ENCODE measurements at regions not wholly inside any gene's neighbourhood (a gene's known extent, or its start where the extent isn't known, plus 50 kb on each side); places are given as distances from the start of the nearest gene placed in this dataset.
A peak's percentile ranks its signal among the peaks of the same experiment; 100 is the strongest.
"Not testable (repeated sequence)": the region's sequence is repeated elsewhere in the genome, so short reads cannot be mapped to it uniquely, and the experiment has no call there.

DNA sequence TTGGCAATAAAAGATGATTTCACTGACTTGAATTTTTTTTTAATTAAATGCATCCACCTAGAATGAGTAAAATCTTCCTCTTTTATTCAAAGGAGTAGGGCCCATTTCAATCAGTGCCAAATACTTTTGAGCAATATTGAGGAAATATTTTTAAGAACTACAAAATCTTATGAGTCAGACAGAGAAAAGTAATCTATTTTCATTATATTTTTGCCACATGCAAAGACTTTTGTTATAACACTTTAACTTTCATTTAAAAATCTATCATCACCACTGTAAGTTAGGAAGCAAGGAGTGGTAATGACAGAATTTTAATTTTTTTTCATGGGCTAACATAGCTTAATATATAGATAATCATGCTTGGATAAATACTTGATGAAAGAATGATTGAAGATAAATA is 345.2 kb upstream of the KITLG start:
- DNase-seq: no peak

DNA sequence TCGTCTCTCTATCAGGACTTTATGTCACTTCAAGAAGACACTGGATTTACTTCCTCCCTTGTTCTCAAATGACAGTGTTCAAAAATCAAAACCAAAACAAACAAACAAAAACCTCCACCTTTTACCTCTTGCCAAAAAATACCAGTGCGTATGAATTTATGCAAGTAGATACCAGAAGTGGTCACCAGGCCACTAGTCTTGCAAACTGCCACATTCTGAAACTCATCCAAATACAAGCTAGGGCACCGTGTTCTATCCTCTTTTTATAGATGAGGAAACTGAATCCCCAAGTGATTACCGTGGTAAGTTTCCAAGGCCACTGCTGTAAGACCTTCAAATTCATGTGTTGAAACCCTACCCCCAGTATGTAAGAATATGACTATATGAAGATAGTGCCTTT is 343.9 kb upstream of the KITLG start:
- no peak for DNase-seq

- no peak for DNase-seq
Measured at GRCh38 chr12:88923631-88924030, 343.4 kb upstream of the KITLG start.

DNA sequence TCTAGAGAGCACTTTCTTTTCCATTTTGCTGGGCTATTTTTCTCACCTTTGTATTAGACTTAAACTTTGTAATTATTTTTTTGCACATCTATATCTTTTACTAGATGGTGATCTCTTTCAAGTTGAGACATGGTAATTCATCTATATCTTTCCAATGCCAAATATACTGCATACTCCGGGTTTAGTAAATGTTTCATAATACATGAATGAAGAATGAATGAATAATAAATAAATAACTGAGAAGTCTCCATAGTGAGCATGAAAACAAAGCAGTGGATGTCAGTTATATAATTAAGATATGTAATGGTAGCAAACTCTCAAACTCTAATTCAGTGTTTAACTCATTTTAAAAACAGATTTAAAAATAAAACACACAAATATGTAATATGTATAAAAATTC is 342.5 kb upstream of the KITLG start:
- DNase-seq: no peak

GRCh38 chr12:88921890-88922532 is 341.7 kb upstream of the KITLG start:
- no peak for DNase-seq

DNA sequence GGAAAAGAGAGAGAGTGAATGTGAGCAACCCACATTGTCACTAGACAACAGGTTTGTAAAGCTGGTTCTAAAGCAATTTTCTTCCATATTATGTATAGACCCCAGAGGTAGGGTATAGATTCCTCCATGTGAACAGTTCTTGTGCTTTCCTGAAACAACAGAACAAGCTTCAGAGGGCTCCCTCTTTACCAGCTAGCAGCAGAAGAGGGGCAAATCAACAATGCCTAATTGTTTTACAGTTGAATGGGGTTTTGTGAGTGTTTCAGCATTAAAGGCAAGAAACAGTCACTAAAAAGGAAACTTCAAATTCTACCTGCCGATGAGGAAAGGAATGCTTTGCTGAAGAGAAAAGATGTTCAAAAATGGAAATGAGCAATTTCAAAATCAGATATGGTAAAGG is 341.2 kb upstream of the KITLG start:
- DNase-seq: no peak

DNA sequence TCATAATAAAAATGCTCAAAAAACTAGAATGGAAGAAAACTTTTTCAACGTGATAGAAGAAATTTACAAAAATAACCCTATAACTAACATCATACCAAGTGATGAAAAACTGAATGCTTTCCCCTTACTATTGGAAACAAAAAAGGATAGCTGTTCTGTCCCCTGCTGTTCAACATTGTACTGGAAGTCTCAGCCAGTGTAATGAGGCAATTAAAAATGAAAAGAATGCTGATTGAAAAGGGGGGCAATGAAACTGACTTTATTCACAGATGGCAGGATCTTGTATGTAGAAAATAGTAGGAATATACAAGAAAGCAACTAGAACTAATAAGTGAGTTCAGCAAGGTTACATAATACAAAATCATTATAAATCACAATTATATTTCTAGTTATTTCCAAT is 337.9 kb upstream of the KITLG start:
- no peak for DNase-seq

DNA sequence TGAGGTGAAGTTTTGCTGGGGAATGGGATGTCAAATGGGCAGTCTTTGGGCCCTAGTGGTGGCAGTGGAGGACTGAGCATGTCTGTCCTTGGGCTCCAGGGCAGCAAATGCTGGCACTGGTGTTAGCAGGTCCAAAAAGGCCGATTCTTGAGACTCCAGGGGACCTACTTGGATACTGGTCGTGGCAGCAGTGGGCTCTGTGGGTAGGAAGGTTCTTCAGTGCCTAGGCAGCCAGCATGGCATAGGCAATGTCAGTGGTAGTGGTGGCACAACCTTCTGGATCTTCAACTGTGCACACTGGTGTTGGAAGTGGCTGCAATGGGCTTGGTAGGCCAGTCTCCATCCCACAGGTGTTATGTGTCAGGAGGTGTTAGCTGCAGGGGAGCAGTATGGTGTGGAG is 334.7 kb upstream of the KITLG start:
- DNase-seq: no peak

GRCh38 chr12:88909510-88909909 is 329.2 kb upstream of the KITLG start:
- no peak for DNase-seq

DNA sequence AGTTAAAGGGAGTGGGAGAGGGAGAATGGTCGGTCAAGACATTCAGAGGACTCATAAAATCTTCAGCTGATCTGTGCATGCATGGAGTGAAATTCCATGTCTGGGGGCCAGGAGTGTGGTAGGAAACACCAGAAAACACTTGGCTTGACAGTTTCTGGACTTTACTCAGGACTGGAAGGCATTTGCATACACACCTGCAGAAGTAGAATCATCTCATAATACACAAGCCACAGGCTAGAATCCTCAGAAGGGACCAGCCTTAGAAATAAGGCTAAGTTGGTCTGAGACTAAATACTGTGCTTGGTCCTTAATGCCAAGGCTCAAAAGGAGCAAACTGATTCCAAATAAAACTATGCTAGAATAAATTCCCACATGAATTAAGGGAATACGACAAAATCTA is 328.1 kb upstream of the KITLG start:
- DNase-seq: no peak

GRCh38 chr12:88904705-88905104 is 324.4 kb upstream of the KITLG start:
- no peak for DNase-seq

- no peak for DNase-seq
Measured at GRCh38 chr12:88903333-88903732, 323.1 kb upstream of the KITLG start.

DNA sequence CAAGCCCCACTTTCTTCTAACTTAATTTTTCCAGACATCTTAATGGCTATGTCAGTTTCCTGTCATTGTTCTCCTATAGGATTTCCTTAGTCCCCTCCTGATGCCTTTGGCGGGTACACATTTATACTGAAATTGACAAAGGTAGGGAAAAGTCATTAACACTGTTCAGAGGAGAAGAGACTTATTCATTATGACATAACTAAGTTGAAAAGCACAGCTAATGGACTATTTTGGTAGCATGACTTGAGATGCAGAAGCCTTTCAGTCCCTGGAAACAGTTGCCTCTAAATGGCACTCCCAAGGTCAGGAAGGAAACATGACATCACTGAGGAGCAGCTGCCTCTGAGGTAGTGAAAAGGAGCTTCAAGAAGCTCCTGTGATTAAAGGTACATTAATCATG is 317.5 kb upstream of the KITLG start:
- DNase-seq: no peak

- no peak for DNase-seq
Measured at GRCh38 chr12:88896958-88897357, 316.7 kb upstream of the KITLG start.

DNA sequence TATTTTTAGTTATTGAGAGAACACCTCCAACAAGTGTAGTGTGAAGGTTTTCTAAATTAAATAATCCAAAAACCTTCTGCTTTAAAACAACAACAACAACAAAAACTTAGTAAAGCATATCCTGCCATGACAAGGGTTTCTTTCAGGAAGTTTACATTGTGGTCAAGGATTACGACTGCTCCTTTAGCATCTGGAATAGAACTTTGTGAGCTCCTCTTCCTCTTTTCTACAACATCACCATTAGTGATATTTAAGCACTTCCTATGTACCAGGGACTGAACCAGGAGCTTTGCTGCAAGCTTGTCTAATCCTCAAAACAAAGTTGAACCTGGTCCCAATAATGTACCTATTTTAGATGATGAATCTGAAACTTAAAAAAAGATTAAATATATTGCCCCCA is 315.4 kb upstream of the KITLG start:
- DNase-seq: peak; percentile 31

GRCh38 chr12:88893801-88894200 is 313.5 kb upstream of the KITLG start:
- DNase-seq: peak; percentile 19

GRCh38 chr12:88891434-88891833 is 311.2 kb upstream of the KITLG start:
- not testable (repeated sequence) for DNase-seq

DNA sequence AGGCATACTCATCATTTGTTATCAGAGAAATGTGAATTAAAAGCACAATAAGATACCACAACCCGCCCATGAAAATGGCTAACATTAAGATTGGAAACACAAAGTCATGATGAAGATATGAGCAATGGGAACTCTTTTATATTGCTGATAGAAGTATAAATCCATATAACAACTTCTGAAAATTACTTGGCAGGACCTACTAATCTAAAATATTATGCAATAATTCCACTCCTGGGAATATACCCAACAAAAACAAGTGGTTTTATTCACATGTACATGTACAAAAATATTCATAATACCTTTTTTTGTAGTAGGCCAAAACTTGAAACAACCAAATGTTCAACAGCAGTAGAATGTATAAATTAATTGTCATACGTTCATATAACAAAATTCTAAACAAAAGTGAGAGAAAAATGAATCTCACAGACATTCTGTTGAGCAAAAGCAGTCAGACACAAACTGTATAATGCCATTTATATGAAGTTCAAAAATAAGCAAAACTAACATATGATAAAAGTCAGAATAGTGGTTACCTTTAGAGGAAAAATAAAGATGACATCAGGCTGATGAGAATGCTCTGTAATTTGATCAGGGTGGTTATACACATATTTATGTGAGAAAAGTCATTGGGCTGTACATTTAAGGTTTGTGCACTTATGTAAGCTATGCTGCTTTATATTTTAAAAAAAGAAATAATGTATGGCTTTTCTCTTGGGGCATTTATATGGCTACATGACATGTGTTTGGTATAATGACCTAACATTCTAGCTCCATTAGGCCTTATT is 309.2 kb upstream of the KITLG start:
- DNase-seq: no peak

GRCh38 chr12:88884600-88884999 is 304.3 kb upstream of the KITLG start:
- no peak for DNase-seq

DNA sequence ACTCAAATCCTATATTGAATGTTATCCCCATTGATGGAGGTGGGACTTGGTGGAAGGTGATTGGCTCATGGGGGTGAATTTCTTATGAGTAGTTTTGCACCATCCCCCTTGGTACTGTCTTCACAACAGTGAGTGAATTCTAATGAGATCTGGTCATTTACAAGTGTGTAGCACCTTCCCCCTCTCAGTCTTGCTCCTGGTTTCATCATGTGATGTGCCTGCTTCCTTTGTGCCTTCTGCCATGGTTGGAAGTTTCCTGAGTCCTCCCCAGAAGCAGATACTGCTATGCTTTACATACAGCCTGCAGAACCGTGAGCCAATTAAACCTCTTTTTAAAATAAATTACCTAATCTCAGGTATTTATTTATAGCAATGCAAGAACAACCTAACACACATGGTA is 302.4 kb upstream of the KITLG start:
- peak; percentile 23 for DNase-seq

DNA sequence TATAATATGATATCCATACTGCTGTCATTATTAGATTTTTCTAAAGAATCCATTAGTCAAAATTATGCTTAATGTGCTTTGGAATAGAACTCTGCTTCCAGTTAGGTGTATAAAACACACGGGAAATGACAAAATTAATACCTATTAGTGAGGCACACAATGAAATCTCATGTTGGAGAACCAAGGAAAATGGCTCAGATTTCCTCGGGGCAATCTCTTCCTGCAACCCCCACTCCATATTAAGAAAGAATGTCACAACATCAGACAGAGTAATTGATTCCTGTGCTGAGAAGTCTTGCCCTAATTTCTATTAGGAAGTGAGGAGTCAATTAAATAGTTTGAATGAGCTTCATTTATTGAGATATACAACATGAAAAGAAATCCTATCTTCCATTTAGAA is 299.8 kb upstream of the KITLG start:
- no peak for DNase-seq

- DNase-seq: no peak
Measured at GRCh38 chr12:88878295-88878694, 298.0 kb upstream of the KITLG start.

- no peak for DNase-seq
Measured at GRCh38 chr12:88876857-88877256, 296.6 kb upstream of the KITLG start.

DNA sequence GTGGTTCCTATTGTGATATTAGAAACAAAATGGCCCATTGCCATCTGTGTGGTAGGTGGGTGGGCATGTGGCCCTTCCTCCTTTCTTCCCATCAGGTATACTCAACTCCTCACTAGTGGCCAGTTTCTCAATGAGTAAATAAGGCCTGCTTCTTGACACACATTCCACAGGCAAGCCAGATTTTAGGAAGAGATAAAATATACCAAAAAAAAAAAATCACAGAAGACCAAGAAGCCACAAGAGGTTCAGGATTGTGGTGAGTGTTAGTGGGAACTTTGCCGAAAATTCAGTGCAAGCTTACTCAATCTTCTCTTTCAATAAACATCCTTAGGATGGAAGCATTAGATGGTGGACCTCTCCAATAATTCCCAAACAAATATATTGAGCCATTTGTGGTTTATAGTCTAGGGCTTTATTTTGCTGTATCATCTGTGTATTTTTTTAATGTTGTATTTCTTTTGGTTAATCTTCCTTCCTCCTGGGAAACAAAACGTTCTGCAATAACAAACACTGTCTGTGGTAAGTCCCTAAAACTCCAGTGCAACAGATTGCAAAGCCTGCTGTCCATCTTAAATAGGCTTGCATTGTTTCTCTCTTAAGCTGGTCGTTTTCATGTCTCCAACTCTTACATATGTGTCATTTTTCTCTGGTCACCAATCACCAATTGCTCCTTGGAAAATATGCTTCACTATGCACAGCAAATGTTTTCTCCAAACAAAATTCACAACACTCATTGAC is 289.9 kb upstream of the KITLG start:
- DNase-seq: no peak

Measured in OCI-M1 (cell line).